NCI-H510A treated with DMSO at 0.1 percent for 48 hours (cell line): ENCODE measurements at regions not wholly inside any gene's neighbourhood (a gene's known extent, or its start where the extent isn't known, plus 50 kb on each side); places are given as distances from the start of the nearest gene placed in this dataset.

ENCODE experiments used
- DNase-seq: peaks from one replicate; lab custom pipeline; 2025; lab: John Stamatoyannopoulos, UW

DNA sequence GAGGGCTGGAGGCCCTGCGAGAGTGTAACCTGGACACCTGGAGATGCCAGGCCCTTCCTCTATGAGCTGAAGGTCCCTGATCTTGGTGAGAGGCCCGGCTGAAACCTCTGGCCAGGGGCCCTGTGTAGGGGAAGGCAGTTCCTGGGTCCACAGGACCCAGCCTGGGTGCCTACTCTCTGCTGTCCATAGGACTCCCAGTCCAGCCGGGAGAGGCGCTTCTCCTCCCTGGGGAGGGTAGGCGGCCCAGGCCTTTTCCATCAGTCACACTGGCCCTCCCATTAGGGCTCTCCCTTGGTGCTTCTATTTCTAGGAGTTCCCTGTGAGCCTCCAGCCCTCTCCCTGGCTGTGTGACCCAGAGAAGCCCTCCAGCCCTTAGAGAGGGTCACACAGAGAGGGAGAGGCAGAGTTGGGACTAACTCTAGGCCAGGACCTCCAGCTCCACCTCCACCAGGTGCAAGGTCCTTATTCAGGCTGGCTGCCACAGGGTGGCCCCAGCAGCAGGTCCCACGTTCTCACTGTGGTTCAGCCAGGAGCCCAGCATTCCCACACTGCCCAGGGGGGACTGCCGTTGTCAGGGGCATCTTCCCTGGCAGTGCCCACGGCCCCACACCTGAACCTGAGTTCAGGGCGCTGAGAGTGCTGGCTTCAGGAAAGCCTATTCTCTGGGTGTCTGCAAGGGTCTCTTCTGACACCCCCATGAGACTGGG lies 146.8 kb downstream of the SMAD6 start:
- no peak for DNase-seq

DNA sequence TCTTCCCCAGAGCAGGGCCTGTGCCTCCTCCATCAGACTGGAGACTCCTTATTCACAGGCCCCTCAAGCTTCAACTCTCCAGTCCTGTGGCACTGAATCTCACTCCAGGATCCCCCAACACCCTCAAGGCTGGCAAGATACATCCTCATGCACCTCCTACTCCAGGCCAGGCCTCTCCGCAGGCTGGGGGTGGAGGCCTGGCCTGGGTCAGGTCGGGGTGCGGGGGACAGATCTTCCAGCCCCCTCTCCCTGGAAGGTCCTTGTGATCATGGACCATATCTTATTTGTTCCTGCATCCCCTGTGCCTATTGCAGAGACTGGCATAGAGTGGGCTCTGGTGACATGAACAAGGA lies 147.3 kb downstream of the SMAD6 start:
- no peak for DNase-seq

- DNase-seq = no peak
Observed at GRCh38 chr15:66849746-66850077, 147.7 kb downstream of the SMAD6 start.

DNA sequence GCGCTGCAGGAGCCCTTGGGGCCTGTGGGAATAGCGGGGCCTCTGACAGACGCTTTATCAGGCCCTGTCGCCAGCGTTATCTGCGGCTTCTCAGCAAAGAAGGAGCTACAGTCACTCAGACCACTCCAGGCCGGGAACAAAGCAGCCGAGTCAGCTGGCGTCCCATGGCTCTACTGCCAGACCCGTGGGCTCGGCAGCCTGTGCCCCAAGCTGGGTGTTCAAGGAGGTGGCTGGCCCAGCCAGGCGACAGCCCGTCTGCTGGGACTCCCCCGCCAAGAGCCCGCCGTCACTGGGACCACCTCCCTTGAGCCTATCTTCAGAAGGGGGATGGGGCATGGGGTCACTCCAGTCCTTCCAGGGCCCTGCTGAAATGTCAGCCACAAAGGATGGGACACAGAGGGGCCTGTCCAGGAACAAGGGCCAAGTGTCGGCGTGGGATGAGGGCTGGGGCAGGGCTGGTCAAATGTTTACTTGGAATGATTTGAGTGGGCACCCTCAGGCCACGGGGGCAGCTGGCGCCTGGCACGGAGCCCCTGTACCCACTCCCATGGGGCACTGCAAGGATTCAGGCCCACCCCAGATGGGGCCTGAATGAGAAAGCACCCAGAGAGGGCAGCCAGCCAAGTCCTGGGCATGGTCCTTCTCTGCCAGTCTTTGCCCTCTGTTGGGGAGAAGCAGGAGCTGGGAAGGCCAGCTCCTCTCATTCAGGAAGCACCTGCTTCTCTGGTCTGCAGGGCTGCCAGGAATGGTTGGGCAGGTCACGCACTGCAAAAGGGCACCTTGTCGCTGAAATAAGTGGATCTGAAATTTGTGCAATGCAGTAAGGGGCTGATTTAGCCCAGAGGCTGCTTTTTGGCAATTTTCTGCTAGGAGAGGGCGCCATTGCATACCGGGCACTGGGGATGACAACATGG lies 148.3 kb downstream of the SMAD6 start:
- no peak for DNase-seq

DNA sequence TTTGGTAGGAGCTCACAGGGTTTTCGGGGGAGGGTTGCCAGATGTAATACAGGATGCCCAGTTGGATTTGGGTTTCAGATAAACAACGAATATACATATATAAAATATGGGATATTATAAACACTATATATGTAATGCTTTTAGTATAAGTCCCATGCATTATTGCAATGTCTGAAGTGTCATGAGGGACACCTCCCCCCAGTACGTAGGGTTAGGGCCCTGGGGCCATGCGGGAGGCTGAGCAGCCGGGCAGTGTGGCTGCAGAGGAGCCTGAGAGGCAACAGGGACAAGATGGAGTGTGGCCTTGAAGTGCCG lies 148.9 kb downstream of the SMAD6 start:
- no peak for DNase-seq

GRCh38 chr15:66851311-66852063 lies 149.5 kb downstream of the SMAD6 start:
- DNase-seq = peak; percentile 62

DNA sequence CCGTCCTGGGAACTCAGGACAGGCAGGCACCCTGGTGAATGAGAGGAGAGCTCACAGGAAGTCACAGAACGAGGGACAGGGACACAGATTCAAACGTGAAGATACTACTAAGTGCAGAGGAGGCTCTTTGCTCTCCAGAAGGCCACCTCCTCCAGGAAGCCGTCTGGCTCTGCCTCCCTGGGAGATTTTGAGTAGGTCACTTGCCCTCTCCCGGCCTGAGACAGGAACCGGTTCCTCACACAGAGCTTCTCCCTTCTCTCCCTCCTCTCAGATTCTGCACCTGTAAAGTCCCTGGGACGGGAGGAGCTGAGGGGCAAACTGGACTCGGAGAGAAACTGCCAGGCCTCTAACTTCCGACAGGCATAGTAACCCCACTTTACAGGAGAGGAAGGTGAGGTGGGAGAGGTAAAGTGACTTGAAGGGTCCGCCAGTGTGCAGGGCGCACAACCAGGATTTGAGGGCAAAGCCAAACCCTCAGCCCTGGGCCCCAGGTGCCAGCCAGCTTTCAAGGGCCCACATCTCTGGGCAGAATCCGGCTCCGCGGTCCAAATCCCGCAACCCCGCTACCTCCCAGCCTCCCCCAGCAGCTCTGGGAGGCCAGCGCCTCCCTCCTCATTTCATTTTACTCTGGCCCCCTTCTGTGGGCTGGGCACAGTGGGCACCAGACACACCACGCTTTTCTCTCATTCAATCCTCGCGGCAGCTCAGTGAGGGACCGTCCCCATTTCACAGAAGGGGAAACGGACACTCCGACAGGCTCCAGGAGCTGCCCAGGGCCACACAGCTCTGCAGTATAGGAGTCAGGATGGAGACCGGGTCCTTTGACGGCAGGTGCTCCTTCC lies 150.2 kb downstream of the SMAD6 start:
- no peak for DNase-seq

- no peak for DNase-seq
Observed at GRCh38 chr15:66854012-66854965, 152.3 kb downstream of the SMAD6 start.

- DNase-seq = no peak
Observed at GRCh38 chr15:66855041-66855440, 153.0 kb downstream of the SMAD6 start.

DNA sequence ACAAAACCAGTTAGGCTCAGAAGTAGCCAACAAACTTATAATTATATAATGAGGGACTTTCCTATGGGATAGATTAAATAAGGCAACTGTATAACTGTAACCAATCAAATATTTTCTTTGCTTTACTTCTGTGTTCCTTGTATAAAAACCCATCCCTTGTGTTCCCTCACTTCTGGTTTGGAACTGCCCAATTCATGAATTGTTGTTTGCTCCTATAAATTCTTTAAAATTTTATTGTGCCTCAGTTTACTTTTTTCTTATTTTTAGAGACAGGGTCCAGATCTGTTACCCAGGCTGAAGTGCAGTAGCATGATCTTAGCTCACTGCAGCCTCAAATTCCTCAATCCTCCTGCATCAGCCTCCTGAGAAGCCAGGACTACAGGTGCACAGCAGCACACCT lies 155.7 kb downstream of the SMAD6 start:
- no peak for DNase-seq

DNA sequence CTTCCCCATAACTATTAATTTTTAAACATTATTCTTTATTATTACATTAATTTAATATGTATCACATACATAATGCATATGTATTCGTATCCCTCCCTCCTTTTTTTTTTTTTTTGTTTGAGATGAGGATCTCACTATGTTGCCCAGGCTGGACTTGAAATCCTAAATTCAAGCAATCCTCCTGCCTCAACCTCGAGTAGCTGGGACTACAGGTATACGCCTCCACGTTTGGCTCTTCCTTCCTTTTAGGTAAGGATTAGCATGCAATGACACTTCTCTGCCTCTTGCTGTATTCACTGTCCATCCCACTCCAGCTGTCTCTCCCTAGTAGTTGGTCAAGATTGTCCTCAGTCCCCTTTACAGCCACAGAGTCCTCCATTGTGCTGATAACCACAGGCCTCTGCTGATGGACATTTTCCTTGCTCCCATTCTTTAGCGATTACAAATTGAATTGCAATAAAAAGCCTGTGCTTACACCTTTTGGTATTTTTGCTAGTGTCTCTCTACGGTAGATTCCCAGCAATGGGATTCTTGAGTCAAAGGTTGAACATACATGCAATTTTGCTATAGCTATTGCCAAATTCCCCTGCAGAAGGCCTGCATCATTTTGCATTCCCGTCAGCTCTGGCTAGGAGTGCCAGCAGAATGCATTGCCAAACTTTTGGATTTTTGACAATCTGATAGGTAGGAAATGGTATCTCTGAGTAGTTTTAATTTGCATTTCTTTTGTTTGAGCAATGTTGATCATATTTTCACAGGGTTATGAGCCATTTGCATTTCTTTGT lies 156.6 kb downstream of the SMAD6 start:
- no peak for DNase-seq

GRCh38 chr15:66859688-66860253 lies 157.7 kb downstream of the SMAD6 start:
- DNase-seq = no peak

DNA sequence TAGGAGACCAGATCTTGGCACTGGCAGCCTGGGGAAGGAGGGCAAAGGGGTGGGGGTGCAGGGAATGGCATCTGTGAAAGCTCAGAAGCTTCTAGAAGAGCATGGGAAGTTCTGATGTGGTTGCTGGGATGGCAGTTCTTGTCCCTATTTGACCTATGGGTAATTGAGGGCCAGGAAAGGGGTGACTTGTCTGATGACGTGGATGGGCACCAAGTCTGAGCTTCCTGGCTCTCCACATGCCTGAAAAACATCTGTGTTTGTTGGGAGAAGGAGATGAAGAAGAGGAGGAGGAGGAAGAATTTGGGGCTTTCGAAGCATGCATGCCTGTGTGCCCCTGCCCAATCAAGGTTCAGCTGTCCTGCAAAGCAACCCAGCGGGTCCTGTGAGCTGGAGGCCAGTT lies 158.8 kb downstream of the SMAD6 start:
- no peak for DNase-seq

- DNase-seq = no peak
Observed at GRCh38 chr15:66862111-66862939, 160.3 kb downstream of the SMAD6 start.

DNA sequence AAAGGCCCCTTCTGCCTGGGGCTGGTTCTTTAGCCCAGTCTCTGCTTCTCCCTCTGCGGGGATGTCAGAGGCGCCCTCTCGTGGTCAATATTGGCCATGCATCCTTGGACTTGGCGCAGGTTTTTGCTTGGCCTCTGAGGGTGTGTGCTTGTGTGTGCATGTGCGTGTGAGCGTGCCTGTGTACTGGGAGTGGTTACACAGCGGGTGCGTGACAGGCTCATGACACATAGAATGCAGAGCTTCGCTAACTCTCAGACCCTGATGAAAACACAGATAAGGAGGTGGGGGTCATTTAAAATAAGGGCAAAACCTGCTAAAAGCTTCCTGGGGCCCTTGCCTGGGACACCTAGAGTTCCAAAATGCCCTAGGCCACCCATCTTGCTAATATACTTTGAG lies 160.9 kb downstream of the SMAD6 start:
- peak; percentile 21 for DNase-seq

DNA sequence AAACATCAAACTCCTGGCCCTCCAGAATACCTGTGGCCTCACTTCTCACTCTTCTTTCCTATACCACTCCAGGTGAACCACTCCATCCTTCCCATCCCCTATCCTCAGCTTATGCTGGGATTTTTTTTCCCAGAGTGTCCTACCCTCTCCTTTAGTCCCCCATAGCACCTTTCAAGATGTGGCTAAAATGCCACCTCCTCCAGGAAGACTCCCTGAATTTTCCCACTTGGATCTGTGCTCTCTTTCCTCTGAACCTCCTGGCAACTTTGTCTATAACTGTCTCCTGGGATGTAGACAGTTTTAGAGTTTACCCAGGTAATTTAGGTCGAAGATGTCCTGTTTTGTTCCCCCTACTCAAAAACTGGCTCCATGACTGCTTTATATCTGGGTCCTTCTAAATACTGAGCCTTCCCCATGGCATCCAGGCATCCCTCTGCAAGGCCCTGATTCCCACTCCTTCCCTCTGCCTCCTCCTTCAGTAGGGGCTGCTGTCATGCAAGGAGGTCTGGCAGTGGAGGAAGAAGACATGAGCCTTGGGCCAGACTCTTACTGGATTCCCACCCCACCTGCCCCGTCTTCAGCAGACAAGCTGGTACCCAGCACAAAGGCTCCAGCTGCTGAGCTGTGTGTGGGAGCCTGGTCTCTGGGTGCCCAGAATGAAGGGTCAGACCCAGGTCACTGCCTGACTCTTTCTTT lies 161.5 kb downstream of the SMAD6 start:
- DNase-seq = no peak

DNA sequence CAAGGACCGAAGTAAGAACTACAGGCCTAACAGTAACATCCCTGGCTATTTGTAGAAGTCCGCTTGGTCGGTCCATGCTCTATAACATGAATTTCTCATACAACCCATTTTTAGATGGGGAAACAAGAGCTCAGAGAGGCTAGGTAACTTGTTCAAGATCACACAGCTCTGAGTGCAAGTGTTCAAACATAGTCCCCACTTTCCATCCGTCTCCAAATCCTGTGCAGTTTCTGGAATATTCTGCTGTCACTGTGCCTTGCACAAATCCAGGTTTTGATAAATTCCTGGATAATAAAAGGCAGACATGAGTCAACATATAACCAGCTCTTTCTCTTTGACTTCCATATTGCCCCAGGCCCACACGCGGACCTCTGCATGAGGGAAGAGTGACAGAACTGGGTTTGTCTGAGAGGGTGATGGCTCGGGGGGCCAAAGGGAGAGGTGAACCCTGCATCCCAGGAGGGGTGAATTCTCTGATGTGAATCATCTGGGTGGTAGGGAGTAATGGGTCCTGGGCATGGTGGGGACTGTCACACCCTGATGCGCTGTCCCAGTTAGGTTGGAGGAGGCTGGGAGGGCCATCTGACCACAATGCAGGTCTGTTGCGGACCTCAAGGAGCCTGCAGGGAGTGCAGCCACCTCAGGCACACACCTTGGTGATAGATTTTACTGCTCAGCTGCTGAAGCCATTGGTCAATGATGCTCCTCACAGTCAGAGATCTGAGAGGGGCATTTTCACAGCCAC lies 162.2 kb downstream of the SMAD6 start:
- DNase-seq = no peak

DNA sequence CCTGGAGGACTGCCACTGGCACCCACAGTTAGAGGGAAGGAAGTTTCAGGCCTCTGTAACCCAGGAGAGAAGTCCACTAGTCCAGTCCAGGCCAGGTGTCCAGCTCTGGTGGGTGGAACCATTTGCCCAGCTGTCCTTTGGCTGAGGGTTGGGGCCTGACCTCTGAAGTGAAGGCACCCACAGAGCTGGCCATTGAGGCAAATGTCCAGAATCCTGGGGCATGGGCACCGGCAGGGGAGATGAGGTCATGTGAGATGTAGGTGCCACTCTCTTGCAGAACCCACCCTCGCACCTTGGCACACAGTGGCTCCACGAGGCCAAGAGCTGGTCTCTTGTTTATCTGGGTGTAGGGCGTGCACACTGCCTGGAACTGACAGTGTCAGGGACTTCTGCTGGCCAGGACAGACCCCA lies 162.8 kb downstream of the SMAD6 start:
- DNase-seq = no peak
